Forelimb muscle (tissue), 1 donor: ENCODE measurements at regions not wholly inside any gene's neighbourhood (a gene's known extent, or its start where the extent isn't known, plus 50 kb on each side); places are given as distances from the start of the nearest gene placed in this dataset.
"Not testable (repeated sequence)": the region's sequence is repeated elsewhere in the genome, so short reads cannot be mapped to it uniquely, and the experiment has no call there.

Experiments
- DNase-seq: peaks from one replicate; pipeline ENCODE4 v3.0.0-alpha.2; 2013; ENCODE audit warnings: low read depth

DNA sequence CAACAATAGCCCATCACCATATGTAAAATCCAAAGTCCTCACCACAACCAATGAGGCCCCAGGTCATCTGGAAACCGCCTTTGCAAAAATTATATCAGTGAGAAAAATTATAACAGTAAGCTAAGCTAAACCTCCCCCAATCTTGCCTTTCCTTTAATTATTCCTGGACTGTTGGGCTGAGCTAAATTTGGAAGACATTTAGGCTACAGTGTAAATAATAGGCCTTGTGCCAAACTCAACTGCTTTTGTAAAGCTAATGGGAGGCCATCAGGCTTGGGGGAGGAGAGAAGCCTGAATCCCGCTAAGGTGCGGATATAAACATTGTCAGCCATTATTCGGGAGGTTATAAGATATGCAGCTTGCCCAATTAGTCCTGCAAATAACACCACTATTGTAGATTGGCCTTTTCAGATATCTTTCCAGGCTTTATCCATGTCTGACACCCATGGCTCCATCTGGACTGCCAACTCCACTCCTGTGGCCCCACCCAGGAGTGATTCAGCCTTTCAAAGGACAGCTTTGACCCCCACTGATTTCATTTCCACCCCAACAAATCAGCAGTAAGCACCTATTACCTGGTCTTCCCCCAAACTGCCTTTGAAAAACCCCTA, 53.0 kb upstream of the CA12 start:
- DNase-seq, result no peak

DNA sequence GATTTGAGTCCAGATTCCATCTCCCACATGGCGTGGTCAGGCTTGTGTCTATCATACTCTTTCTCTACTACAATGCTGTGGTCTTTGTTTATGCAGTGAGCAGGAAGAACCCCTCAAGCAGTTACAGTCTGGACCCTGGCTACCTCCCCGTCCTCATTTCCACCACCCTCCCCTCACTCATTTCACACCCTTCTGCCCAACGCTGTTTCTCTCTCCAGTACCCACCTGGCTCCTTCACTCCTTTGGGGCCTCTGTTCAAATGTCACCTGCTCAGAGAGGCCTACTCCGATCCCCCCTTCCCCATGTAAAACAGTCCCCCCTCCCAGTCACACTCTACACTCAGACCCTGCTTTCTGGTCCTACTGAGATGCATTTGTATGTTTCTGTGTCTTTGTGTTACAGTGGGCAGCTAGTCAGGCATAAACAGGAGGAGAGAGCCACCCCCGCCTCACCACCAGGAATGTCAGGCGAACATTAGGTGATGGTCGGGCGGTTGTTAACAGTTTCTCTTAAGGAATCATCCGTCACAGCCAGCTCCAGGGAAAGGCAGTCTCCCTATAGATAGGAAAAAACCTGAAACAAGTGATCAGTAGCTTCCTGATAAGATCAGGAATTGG, 53.7 kb upstream of the CA12 start:
- no peak for DNase-seq

DNA sequence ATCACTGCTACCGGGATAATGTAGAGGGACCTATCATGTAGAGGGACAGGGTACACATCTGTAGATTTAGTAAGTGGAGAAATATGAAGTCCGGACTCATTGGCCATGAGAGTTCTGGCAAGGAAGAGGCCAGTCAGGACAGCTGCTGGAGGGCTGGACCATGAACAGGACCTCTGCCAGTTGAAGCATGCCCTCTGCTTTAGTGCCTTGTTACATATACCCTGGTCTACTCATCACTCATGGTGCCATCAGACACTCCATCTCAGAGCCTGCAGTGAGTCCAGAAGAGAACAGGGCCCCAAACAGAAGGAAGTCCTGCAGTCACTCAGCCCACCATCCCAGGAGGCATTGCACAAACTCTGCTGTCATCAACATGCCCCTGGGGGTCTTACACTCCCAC, 54.7 kb upstream of the CA12 start:
- no peak for DNase-seq

DNA sequence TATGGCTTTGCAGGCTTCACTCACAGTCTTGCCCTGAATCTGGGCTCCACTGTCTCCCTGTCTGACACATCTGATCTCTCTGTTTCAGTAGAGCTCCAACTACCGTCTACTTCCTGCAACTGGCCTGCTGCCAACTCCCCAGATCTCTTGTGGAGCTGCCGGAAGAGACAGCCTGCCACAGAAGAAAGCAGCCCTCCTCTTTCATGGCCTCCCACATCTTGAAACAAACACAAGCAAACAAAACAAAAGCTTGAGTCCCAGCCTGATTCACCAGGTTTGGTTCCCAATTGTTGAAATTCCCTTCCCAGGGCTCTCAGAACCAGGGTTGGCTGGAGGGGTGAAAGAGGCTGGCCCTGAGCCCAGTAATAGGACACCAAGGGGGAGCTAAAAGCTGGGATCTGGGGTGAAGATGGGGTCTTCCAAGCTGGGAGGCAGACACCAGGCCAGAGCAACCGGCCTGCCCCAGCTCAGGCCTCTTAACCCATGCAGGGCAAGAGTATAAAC, 55.3 kb upstream of the CA12 start:
- peak; percentile 82 for DNase-seq

DNA sequence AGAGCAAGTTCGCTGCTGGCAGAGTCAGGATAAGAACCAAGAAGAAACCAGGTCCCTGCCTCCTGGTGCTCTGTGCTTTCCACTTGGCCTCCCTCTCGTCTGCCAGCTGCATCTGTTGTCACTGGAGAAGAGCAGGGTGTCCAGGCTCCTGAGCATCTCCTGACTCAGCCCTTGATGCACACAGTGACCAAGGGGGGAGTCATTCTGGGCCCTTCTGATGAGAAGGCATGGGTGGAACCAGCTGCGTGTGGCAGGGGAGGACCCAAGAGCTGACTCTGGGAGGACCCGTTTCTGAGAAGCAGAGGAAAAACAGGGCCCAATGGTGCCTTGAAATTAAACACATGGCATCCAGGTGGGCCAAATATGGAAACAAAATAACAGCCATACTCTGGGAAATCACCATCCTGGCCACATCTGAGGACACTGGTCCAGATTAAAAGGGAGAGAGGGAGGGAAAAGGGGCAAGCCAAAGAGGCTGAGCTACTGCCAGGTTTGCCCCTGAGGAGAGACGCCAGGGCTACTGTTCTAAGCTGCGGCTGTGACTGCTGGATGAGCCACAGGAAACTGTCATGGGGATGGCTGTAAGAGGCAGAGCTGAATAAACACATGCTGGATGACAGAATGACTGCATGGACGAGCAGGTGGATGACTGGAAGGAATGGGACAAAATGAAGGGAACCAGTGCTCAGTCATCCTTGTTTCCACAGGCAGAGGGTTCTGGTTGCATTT, 58.1 kb upstream of the CA12 start:
- DNase-seq, result no peak

DNA sequence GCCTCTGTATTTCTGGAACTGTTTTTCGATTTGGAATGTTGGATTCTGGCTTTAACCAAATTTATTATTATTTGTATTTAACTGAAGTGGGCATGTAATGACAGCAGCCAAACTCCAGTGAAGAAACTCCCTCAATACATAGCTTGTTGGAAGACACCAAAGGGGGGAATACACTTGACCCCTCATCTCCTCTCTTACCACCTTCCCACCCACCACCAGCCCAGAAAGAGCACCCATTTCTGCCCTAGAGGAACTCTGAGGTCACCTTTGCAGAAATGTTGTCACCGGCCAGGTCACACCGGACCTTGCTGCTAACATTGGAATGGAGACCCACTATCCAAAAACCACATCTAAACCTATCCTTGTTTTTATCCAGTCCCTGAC, 58.6 kb upstream of the CA12 start:
- no peak for DNase-seq

DNA sequence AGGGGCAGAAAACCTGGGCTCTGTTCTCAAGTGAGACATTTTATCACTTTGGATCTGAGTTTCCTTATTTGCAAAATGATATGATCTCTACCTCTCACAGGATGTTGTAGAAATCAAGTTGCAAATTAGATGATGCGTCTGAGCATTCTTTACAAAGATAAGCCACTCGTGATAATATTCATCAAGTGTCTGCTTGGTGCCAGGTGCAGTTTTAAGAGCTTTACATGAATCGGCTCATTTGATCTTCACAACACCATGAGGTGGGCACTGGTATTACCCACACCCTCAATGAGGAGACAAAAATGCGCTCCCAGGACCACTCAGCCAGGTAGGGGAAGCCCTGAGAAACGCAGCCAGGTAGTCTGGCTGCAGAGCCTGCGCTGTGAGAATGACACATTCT, 59.1 kb upstream of the CA12 start:
- no peak for DNase-seq

DNA sequence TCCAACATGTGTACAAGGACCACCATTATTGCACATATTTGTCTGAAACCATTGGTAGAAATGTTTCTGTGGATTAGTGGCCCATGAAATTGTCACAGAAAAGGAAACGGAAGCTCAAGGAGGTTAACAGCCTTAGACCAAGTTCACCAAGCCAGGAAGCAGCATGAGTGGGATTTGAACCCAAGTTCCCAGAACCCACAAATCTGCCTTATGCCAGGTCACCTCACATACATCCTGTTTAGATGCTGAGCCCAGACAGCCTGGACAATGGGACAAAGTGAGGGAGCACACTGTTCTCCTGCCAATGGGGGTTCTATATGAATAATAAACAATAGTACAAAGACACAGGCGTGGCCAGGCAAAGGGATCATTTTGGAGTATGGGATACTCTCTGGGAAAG, 59.6 kb upstream of the CA12 start:
- no peak for DNase-seq

DNA sequence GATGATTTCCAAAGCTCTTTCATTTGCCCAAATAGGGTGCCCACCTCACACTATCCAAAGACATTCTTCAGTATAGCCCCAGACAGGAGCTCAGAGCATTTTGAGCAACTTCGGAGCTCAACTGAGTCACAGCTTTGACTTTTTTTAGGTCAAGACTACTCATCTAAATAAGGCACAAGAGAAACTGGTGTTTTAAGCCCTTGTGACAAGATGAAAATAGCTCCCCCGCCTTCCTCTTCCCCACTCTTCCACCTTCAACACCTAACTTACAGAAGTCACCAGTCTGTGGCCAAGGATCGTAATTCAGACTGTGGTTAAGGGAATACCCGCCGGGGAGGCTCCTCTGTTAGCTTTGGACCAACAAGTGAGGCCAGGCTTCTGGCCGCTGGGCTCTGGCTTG, 60.4 kb upstream of the CA12 start:
- no peak for DNase-seq

DNA sequence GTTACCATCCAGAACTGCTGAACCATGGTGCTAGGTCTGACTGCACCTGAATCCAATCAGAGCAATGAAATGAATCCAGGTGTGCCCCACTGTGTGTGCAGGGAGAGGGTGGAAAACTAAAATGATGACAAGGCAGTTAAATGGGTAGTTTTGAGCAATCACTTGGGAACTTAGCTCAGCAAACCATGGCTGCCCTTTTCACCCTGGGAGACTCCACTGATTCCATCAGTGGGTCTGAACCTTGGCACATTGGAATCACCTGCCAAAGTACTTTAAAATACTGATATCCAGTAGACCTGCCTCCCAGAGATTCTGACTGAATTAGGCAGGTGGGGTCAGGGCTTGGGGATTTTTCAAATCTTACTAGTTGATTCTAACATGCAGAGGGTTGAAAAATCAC, 59.8 kb upstream of the USP3 start:
- no peak for DNase-seq

DNA sequence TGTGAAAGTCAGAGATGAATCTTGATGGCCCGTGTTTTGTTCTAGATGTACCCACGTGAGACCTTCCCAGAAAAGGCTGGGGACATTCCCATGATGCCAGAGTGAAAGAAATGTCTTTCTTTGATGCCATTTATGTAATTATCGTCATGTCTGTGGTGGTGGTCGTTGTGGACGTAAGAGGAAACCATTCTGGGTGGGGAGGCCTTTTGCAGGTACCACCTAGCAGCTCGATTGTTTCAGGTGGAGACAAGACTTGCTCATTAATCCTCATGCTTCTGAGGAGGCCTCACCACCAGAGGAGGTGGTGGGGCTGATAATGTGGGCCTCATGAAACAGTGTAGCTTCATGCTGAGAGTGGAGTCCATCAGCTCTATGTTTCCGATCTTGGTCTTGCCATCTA, 58.1 kb upstream of the USP3 start:
- no peak for DNase-seq

DNA sequence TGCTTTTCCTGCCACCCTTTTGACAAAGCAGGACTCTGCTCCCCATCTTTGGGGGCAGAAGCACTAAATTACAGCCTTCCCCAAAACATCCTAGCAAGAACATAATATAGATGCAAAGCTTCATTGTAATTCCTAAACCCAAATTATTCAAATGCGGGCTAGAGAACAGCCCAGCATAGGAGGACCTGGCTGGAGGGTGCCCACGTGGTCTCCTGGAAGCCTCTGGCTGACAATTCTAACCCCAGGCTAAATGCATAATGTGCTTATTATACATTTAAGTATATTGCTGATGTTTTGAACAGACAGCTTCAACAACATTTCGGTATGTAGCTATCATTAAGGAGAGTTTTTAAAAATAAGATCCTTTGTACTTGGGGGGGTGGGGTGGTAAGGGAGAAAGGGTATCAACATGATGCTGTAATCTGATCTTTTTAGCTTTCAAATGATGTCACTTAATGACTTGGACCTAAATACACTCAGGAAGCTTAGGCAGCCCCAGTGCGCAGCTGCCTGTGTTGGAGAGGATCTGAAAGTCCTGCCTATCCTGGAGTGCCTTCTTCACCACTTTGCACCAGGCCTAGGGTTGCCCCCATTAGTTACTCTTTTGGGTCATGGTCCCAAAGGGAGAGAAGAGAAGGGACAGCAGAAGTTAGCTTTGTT, 57.2 kb upstream of the USP3 start:
- no peak for DNase-seq

DNA sequence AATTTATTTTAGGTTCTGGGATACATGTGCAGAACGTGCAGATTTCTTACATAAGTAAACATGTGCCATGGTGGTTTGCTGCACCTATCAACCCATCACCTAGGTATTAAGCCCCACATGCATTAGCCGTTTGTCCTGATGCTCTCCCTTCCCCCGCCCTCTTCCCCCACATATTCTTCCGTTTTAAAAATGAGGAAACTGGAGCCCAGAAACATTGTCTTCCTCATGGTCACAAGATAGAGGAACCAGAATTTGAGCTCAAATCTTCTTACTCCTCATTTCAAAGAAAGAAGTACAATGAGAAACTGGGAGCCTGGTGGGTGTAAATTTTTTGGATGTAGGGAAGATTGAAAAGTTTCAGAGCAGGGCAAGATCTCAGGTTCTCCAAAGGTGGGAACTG, 56.1 kb upstream of the USP3 start:
- no peak for DNase-seq

DNA sequence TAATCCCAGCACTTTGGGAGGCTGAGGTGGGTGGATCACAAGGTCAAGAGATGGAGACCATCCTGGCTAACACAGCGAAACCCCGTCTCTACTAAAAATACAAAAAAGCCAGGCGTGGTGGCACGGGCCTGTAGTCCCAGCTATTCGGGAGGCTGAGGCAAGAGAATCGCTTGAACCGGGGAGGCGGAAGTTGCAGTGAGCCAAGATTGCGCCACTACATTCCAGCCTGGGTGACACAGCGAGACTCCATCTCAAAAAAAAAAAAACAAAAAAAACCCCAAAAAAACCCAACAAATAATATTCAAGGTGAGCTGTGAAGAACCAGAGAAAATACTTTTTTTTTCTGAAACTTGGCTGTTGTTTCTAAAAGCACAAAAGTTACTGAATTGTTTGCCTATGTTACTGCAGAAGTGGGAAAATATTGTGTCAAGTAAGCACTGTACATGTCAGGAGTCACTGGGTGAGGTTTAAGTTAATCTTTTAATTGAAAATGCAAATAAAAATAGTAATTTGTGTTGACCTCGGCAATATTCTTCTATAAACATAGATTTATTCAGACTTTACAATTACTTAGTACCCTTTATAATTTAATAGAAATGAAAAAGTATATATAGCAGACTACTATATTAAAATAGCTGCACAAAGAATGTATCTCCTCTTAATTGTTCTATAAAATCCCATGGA, 55.4 kb upstream of the USP3 start:
- not testable (repeated sequence) for DNase-seq

DNA sequence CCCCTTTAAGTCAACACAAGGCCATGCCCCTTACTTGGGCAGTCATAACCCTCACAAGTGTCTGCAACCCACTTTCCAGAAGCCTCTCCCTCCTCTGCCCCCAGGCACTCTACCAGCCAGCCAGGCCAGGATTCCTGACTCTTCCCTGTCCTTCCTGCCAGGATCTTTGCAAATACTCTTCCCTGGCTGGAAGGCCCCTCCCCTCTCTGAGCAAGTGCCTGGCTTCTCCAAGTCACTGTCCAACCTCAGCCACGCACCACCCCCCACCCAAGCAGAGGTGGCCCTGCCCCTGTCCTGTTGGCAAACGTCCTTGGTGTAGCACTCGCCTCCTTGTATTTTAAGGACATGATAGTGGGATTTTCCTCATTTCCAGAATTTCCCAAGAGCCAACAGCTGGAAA, 54.7 kb upstream of the USP3 start:
- DNase-seq, result no peak

DNA sequence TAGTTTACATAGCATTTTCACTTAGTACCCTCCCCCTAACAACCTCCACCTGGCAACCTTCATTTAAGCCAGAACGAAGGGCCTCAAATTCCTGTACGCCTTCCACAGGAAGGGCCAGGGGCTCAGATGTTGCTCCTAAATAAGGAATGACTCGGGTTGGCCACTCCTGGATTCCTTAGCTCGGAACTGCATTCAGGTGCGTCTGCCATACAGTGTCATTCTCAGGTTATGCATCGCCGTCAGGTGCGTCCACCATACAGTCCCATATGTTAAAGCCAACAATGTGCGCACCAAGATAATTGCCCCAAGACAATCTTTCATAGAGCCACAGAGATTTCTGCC, 53.5 kb upstream of the USP3 start:
- no peak for DNase-seq

DNA sequence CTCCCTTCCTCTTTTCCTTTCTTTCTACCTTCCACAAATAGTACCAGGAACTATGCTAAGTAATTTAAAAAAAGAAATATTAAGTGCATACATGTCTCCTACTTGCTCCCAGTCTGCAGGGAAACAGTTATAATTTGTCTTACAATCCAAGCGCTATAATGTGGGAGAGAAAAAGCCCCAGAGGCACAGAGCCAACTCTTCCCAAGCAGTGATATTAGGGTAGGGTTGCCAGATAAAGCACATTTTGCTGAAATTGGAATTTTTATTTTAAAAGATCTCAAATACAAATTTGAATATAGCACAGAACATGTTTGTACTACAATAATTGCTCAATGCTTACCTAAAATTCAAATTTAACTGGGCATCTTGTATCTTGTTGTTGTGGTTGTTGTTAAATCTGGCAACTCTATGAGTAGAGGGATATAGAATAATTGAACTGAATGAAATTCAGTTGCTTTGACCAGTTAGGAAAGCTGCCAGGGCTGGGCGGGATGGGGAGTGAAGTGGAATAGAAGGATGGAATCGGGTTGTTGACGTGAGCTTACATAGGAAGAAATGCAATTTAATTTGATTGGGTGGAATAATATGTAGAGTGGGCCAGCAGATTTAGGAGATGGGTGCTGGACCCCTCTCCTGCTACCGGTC, 52.6 kb upstream of the USP3 start:
- no peak for DNase-seq

DNA sequence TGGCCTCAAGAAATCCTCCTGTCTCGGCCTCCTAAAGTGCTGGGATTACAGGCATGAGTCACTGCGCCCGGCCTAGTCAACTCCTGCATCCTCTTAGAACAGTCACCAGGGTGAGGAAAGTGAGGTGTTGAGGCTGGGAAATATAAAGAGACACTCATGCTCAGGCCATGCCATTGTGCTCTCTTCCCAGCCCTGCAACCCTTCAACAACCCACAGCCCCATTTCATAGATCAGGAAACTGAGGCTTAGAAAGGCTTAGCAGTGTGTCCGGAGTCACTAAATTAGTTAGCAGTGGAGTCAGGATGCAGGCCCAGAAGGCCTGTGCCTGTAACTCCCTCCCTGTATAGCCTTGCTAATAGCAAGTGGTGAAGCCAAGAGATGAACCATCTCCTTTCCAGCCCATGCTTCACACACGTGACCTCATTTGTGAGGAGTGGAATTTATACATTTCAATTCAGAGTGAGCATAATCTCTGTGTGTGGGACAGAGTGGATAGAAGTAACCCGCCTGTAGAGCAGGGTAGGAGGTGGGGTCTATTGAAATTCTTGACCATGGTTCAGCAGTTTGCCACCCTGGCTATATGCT, 51.7 kb upstream of the USP3 start:
- DNase-seq, result no peak

DNA sequence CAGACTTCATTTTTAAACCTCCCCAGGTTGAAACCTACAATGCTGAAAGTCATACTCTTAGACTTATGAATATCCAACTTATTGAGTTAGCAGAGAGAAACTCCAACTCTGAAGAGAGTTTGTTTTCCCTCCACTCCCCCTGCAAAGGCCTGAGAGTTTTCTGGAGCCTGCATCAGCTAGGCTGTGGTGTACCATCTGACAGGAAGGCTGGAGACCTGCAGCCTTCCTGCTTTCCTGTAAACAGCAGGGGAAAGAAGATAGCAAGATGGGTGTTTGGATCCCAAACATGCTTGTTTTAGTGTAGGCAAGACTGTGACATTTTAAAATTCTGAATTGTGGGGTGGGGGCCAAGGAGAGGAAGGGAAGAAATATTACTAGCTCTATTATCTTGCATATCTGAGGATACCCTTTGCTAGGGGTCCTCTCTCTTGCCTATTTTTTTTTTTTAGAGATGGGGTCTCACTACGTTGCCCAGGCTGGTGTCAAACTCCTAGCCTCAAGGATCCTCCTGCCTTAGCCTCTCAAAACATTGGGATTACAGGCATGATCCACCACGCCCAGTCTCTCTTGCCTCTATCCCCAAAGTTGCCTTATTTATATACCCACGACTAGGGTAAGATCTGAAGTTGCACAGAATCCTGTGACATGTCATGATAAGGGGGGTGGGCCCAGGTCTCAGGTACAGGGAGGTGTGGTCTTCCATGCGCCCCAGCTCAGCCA, 51.0 kb upstream of the USP3 start:
- DNase-seq, result no peak

DNA sequence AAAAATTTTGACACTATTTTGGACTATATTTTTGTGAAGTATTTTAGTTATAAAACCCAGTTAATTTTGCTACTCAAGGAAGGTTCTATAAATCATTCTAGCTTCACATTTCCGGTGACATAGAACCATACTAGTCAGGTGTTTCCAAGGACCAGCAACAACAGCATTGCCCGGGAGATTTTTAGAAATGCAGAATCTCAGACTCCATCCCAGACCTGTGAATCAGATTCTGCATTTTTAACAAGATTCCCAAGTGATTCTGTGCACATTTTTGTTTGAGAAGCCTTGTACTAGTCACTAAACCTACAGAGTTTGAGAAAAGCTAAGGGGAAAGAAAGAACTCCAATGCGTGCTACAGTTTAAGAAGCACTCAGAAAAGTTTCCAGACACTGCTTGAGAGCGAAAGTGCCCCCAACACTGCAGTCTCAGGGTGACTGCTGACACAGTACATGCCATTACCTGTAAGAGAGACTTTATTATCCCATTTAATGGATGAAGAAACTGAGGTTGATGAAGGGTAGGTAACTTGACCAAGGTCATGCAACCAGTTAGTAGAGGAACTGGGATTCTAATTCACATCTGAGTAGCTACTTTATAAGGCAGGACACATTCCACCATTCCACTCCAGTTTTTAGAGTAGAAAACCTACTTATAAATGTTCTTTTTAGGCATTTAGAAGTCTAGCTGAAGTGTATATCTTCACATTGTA, 49.7 kb upstream of the USP3 start:
- DNase-seq, result no peak
